Tibial nerve (tissue), 4 donors: ENCODE measurements at regions not wholly inside any gene's neighbourhood (a gene's known extent, or its start where the extent isn't known, plus 50 kb on each side); places are given as distances from the start of the nearest gene placed in this dataset.

Source experiments
- DNase-seq, 2 donors: peaks; one replicate each; pipeline ENCODE4 v3.0.0-alpha.2; 2019; ENCODE audit warnings: low spot score in 2 of 2
- H3K27ac ChIP-seq, 4 donors: fragments of 200-600 bp; sonication (generic) in 3 of 4; one replicate each; pipeline ENCODE4 v1.5.1; 2017 to 2019; ENCODE audit warnings: mild to moderate bottlenecking in 1 of 4
- H3K27me3 ChIP-seq, 2 donors: fragments of 200-600 bp; sonication (generic) in 1 of 2; one replicate each; pipeline versions ENCODE4 v1.5.1 to v1.6.0; 2017 to 2019
- H3K36me3 ChIP-seq, 3 donors: fragments of 200-600 bp; sonication (generic); one replicate each; pipeline ENCODE4 v1.5.1; 2018 to 2019
- H3K4me1 ChIP-seq, 4 donors: fragments of 200-600 bp; sonication (generic) in 3 of 4; one replicate each; pipeline ENCODE4 v1.5.1; 2017 to 2019
- H3K4me3 ChIP-seq, 4 donors: fragments of 200-600 bp; sonication (generic) in 3 of 4; one replicate each; pipeline ENCODE4 v1.5.1; 2017 to 2019; ENCODE audit warnings: mild to moderate bottlenecking in 1 of 4, moderate library complexity in 1 of 4
- H3K9me3 ChIP-seq, 4 donors: fragments of 200-600 bp; sonication (generic) in 3 of 4; one replicate each; pipeline ENCODE4 v1.5.1; 2017 to 2019
- EP300 ChIP-seq, 2 donors: sonication (generic); formaldehyde crosslinking; IDR thresholded peaks; one replicate each; pipeline ENCODE4 v1.6.1; 2017; ENCODE audit warnings: antibody characterized with exemption in 2 of 2, mild to moderate bottlenecking in 1 of 2
- POLR2A ChIP-seq, 2 donors: fragments of 450-650 bp; IDR thresholded peaks; one replicate each; pipeline ENCODE4 v1.6.1; 2017; ENCODE audit warnings: antibody characterized with exemption in 2 of 2, mild to moderate bottlenecking in 2 of 2, moderate library complexity in 2 of 2
- WGBS, 2 donors: methylation state at CpG; one replicate each; pipeline ENCODE4 v1.1.5; 2018; 5-methylcytosine and 5-hydroxymethylcytosine counted together
- TF ChIP-seq, protein P1 (sequence below), 5 experiments: fragments of 200-600 bp in 3 of 5; fragments of 450-650 bp in 2 of 5; sonication (generic) in 3 of 5; IDR thresholded peaks; one replicate each; pipeline ENCODE4 v1.5.1; 2016 to 2019; ENCODE audit warnings: antibody characterized with exemption in 5 of 5, mild to moderate bottlenecking in 3 of 5, moderate library complexity in 2 of 5

GRCh38 chr1:50275566-50275965 is 147.7 kb downstream of the DMRTA2 start:
- Histone ChIP-seq H3K36me3 (no peaks in the 10 kb centered on the region), H3K4me3 (no peak overlapping the region), H3K4me1 (no peaks in the 10 kb centered on the region), H3K9me3 (no peaks in the 10 kb centered on the region), H3K27me3 (peaks cover 0 to 11% of the 10 kb centered on the region in 2 donors), H3K27ac (no peak overlapping the region)
- WGBS, 2 donors = 7 to 8% methylated on average over 9 of the region's 9 CpGs
- no peak for TF ChIP-seq EP300 (IDR thresholded peaks at IDR 0.05)
- TF ChIP-seq, protein P1, sequence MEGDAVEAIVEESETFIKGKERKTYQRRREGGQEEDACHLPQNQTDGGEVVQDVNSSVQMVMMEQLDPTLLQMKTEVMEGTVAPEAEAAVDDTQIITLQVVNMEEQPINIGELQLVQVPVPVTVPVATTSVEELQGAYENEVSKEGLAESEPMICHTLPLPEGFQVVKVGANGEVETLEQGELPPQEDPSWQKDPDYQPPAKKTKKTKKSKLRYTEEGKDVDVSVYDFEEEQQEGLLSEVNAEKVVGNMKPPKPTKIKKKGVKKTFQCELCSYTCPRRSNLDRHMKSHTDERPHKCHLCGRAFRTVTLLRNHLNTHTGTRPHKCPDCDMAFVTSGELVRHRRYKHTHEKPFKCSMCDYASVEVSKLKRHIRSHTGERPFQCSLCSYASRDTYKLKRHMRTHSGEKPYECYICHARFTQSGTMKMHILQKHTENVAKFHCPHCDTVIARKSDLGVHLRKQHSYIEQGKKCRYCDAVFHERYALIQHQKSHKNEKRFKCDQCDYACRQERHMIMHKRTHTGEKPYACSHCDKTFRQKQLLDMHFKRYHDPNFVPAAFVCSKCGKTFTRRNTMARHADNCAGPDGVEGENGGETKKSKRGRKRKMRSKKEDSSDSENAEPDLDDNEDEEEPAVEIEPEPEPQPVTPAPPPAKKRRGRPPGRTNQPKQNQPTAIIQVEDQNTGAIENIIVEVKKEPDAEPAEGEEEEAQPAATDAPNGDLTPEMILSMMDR (IDR thresholded peaks at IDR 0.05) = no peak
- no peak for TF ChIP-seq POLR2A (IDR thresholded peaks at IDR 0.05)
- no peak for DNase-seq

GRCh38 chr1:50272912-50273311 is 150.3 kb downstream of the DMRTA2 start:
- peaks cover 0 to 5% of the 10 kb centered on the region in 2 donors for H3K27me3 ChIP-seq
- no peak overlapping the region for H3K4me3 ChIP-seq
- no peaks in the 10 kb centered on the region for H3K9me3 ChIP-seq
- H3K27ac ChIP-seq = no peak overlapping the region
- DNase-seq = no peak
- H3K36me3 ChIP-seq = no peaks in the 10 kb centered on the region
- TF ChIP-seq POLR2A (IDR thresholded peaks at IDR 0.05) (no peak), EP300 (IDR thresholded peaks at IDR 0.05) (no peak)
- TF ChIP-seq, protein P1 (IDR thresholded peaks at IDR 0.05) = no peak
- H3K4me1 ChIP-seq = no peaks in the 10 kb centered on the region

DNA sequence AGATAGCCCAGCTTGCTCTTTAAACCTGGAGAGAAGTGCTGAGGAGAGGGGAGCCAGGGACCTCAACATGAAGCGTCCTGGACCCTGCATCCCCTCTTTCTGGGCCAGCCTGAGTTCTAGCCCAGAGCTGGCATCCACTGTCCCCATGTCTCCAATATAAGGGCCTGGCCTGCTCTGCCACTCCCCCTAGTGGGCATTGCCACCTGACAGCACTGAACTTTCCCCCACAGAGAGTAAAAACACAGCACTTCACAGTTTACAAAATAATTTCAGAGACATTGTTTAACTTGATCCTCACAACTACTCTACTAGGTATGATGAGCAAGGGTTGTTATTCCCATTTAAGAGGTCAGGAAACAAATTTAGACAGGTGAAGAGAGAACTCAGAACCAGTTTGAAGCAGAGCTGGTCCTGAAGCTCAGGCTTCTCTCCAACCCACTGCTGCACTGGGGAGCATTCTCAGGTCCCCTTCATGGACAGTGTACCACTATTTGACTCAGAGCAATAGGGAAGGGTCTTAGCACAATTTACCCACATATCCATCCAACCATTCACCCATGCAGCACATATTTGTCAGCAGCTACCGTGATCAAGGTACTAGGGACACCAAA is 151.2 kb downstream of the DMRTA2 start:
- WGBS, 2 donors = 40 to 59% methylated on average over 2 of the region's 2 CpGs
- Histone ChIP-seq H3K27me3 (no peaks in the 10 kb centered on the region), H3K4me1 (no peaks in the 10 kb centered on the region), H3K36me3 (no peaks in the 10 kb centered on the region), H3K9me3 (no peaks in the 10 kb centered on the region), H3K27ac (no peak overlapping the region), H3K4me3 (no peak overlapping the region)
- peak in 1 of 2 donors; percentile 16 for DNase-seq
- TF ChIP-seq POLR2A (IDR thresholded peaks at IDR 0.05) = no peak
- TF ChIP-seq, protein P1 (IDR thresholded peaks at IDR 0.05) = peak in 4 of 5 experiments; percentile 14 to 26 (median 20)
- TF ChIP-seq EP300 (IDR thresholded peaks at IDR 0.05) = no peak

- H3K9me3 ChIP-seq = no peaks in the 10 kb centered on the region
- H3K4me1 ChIP-seq = peaks cover 0 to 7% (median 0%) of the 10 kb centered on the region in 4 donors
- H3K27ac ChIP-seq = no peak overlapping the region
- no peak for DNase-seq
- WGBS, 2 donors = 61 to 62% methylated on average over 2 of the region's 2 CpGs
- TF ChIP-seq, protein P1 (IDR thresholded peaks at IDR 0.05) = no peak
- TF ChIP-seq EP300 (IDR thresholded peaks at IDR 0.05) = no peak
- no peaks in the 10 kb centered on the region for H3K27me3 ChIP-seq
- no peak overlapping the region for H3K4me3 ChIP-seq
- H3K36me3 ChIP-seq = no peaks in the 10 kb centered on the region
Measured at GRCh38 chr1:50271337-50271736, 151.9 kb downstream of the DMRTA2 start.

GRCh38 chr1:50270926-50271325 is 152.3 kb downstream of the DMRTA2 start:
- TF ChIP-seq POLR2A (IDR thresholded peaks at IDR 0.05) (no peak), EP300 (IDR thresholded peaks at IDR 0.05) (no peak)
- TF ChIP-seq, protein P1 (IDR thresholded peaks at IDR 0.05) = no peak
- no peak overlapping the region for H3K4me3 ChIP-seq
- H3K27ac ChIP-seq = no peak overlapping the region
- 53 to 62% methylated on average over 3 of the region's 3 CpGs for WGBS, 2 donors
- no peaks in the 10 kb centered on the region for H3K9me3 ChIP-seq
- no peak for DNase-seq
- H3K27me3 ChIP-seq = no peaks in the 10 kb centered on the region
- no peaks in the 10 kb centered on the region for H3K36me3 ChIP-seq
- H3K4me1 ChIP-seq = peaks cover 0 to 11% (median 0%) of the 10 kb centered on the region in 4 donors
